Heart left ventricle (tissue), 13 donors: ENCODE measurements at regions not wholly inside any gene's neighbourhood (a gene's known extent, or its start where the extent isn't known, plus 50 kb on each side); places are given as distances from the start of the nearest gene placed in this dataset.

Source experiments
- POLR2A ChIP-seq, 2 donors: fragments of 450-650 bp; IDR thresholded peaks; one replicate each; pipeline ENCODE4 v1.6.1; 2017; ENCODE audit warnings: antibody characterized with exemption in 2 of 2, mild to moderate bottlenecking in 2 of 2, moderate library complexity in 2 of 2
- TF ChIP-seq, protein P1 (sequence below), 12 donors: fragments of 200-600 bp; sonication (generic) in 4 of 12; IDR thresholded peaks; one replicate each; pipeline versions ENCODE4 v1.5.0 to v1.8.0; 2018 to 2022; ENCODE audit warnings: antibody characterized with exemption in 12 of 12, mild to moderate bottlenecking in 5 of 12
- donor health status: ischemic (EF 13 %, LVEDD 7.1; RV severe dilation, severe dysfunction).
- donor health status: DM: no; HTN: yes; CAD: no.
- donor health status: DM: no; HTN: no; CAD: no.
- donor health status: ischemic (EF 25% LVEDD 6.9; RV normal size, moderate dysfunction).
- donor health status: ischemic (EF 25% LVEDD 5.7; RV mildly dilated, moderate dysfunction).
- donor health status: ischemic (EF 35%, LVEDD 5.7; RV mildly dilated, moderate dysfunction).
- donor health status: nonischemic (EF 11% LVEDD 7.7; RV severe dilation, severe dysfunction).
- donor health status: DM: yes; HTN: yes; CAD: no.
- donor health status: PGD.
- donor health status: ischemic (EF 29% LVEDD 5.4; RV normal size, mild dysfunction).
- donor health status: nonischemic (EF 23%, LVEDD 6.1; RV moderate dilation, normal function).

DNA sequence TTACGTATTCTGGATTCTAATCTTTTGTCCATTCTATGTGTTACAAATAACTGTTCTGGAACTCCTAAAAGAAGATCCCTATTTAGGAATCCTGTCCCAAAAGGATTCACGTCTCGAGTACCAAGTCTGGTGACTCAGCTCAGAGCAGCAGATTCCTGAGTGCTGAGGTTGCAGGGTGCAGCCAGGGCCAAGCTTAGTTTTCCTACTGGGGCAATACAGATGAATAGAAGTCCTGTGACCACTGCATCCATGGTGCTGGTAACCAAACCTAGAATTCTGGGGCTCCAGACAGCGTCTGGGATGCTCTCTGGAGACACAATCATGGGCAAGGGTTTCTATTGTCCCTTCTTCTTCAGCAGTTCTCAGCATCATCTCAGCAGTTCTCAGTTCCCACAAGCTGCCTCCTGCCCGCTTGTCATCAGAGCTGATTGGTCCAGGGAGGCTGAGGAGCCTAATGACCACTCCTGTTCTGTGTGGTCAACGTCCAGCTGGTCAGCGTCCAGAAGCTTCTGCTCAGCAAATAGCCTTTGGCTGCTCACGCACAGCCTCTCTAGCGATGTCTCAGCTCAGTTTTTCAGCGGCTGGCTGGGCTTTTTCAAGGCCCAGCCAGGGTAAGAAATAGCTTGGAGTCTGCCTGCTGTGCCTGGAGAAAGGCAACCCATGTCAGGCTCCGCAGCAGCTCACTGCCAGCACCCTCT lies 50.4 kb upstream of the C7orf33 start:
- TF ChIP-seq, protein P1, sequence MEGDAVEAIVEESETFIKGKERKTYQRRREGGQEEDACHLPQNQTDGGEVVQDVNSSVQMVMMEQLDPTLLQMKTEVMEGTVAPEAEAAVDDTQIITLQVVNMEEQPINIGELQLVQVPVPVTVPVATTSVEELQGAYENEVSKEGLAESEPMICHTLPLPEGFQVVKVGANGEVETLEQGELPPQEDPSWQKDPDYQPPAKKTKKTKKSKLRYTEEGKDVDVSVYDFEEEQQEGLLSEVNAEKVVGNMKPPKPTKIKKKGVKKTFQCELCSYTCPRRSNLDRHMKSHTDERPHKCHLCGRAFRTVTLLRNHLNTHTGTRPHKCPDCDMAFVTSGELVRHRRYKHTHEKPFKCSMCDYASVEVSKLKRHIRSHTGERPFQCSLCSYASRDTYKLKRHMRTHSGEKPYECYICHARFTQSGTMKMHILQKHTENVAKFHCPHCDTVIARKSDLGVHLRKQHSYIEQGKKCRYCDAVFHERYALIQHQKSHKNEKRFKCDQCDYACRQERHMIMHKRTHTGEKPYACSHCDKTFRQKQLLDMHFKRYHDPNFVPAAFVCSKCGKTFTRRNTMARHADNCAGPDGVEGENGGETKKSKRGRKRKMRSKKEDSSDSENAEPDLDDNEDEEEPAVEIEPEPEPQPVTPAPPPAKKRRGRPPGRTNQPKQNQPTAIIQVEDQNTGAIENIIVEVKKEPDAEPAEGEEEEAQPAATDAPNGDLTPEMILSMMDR (IDR thresholded peaks at IDR 0.05) = no peak
- no peak for TF ChIP-seq POLR2A (IDR thresholded peaks at IDR 0.05)
